ENCODE measurements at regions not wholly inside any gene's neighbourhood (a gene's known extent, or its start where the extent isn't known, plus 50 kb on each side); places are given as distances from the start of the nearest gene placed in this dataset.

DNA sequence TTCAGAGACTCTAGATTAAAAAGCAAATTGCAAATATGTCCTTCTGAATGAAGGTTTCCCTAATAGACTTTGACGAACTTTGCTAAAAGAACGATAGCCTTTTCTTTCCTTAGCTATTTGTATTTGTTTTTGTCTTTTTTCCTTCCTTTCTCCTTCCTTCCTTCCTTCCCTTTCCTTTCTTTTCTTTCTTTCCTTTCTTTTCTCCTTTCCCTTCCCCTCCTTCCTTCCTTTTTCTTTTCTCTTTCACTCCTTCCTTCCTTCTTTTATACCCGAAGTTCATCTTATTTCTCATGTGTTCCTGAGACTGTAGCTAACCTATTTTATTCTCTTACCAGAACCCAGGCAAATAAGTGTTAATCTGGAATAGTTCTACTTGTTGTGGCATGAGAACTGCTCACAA is 381.2 kb upstream of the RUNX1 start:
- no peak for DNase-seq

DNA sequence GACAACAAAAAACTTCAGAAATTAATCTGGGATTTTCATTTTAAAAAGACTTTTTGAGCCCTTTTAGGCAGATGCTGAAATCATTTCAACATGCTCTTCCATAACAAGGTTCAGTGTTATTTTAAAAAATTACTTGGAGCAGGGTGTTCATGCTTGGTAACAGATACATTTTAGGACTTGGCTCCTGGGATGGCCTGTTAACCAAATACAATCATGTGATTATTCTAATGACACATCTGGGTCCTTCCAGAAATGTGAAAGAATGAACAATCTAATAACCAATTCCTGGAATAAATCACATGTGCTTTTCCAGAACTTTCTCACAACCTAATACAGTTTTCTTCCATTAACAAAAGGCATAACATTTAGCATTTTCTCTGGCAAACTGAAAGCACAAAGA is 379.8 kb upstream of the RUNX1 start:
- no peak for DNase-seq

- DNase-seq: peak in 2 of 51 donors; percentile 0 to 4
Observed at GRCh38 chr21:35428489-35428888, 379.4 kb upstream of the RUNX1 start.

GRCh38 chr21:35428001-35428320 is 378.9 kb upstream of the RUNX1 start:
- no peak for DNase-seq

DNA sequence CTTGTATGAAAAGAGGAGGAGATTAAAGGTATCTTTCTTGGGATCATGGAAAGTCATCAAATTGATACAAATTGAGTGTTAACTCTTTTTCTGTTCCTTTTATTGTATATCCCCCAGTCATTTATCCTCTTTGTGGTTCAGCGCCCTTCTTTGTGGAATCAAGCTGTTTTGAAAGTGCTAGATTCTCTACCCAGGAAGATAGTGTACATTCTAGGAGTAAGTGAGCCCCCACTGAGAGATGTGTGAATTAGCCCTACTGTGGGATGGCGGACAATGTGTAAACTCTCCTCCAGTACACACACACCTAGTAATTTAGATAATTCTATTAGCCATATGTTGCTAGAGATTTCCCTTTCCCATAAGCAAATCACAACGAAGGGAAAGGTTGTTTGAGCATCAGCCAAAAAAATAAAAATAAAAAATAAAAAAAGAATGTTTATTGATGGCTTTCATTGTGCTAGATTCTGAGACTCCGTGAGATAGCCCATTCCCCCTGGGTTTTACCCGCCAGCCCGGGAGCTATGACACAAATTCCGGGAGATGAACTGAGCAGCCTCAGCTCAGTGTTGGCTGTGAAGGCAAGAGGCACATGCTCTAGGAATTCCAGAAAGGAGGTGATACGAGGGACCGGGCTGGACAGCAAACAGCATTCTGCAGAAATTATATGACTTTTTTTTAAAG is 378.4 kb upstream of the RUNX1 start:
- DNase-seq: no peak

GRCh38 chr21:35426897-35427296 is 377.8 kb upstream of the RUNX1 start:
- DNase-seq: no peak

DNA sequence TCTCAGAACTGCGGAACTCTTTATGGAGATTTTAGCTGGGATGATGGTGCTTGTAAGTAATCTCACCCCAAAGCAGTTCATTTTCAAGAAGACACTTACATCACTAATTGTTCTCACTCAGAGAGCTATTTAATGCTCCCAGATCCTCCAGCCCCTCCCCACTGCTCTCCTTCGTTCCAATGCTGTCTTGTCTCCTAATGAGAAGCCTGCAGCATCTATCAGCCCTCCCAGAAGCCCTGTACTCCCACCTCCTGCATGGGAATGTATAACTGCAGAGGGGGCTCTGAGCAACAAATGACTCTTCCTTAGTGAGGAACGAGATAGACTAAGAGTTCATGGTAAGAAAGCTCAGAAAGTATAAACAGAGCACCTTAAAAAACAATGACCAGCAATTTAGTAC is 377.4 kb upstream of the RUNX1 start:
- DNase-seq: no peak

GRCh38 chr21:35424122-35424521 is 375.0 kb upstream of the RUNX1 start:
- no peak for DNase-seq

DNA sequence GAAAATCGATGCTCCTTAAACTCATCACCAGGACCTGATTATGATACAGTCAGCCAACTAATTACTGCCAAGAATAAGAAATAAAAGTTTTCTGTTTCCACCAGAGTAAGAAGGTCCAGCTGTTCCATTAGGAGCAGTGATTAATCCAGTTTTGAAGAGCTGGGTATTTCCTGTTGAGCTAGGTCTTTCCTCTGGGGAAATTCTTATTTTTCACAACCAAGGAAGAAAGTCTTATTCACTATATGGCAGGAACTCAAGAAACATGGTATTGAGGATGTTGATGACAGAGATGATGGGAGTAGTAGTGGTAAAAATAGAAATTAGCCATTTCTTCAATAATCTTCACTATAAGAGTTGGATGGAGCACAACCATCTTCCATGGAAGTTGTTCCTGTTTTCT is 374.6 kb upstream of the RUNX1 start:
- DNase-seq: no peak

DNA sequence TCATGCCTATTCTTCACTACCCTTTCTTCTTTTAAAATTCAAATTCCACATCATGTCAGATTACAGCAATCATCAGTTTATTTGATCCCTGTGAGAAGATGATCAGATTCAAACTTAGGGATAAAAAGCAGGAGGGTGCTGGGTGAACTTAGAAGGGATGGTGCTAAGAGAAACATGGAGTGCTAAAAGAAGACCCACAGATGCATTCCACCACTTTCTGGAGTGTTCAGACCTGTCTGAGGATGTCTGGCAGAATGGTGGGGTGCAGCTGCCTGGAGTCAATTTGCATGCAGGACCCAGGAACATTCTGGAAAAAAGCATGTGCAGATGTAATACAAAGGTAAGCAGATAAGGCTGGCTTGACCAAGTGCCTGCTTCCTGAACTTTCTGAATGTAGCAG is 372.9 kb upstream of the RUNX1 start:
- DNase-seq: no peak

DNA sequence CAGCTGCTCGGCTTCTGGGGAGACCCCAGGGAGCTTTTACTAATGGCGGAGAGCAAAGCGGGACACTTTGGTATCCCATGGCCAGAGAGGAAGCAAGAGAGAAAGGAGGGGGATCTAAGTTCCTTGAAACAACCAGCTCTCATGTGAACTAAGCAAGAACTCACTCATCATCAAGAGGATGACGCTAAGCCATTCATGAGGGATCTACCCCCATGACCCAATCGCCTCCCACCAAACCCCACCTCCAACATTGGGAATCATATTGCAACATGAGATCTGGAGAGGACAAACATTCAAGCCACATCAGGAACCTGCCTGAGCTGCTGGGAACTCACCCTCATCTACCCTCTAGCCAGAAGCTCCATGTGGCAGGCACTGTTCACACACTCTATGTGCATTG is 372.1 kb upstream of the RUNX1 start:
- DNase-seq: no peak

- no peak for DNase-seq
Observed at GRCh38 chr21:35420656-35421055, 371.6 kb upstream of the RUNX1 start.

- no peak for DNase-seq
Observed at GRCh38 chr21:35417762-35418161, 368.7 kb upstream of the RUNX1 start.

DNA sequence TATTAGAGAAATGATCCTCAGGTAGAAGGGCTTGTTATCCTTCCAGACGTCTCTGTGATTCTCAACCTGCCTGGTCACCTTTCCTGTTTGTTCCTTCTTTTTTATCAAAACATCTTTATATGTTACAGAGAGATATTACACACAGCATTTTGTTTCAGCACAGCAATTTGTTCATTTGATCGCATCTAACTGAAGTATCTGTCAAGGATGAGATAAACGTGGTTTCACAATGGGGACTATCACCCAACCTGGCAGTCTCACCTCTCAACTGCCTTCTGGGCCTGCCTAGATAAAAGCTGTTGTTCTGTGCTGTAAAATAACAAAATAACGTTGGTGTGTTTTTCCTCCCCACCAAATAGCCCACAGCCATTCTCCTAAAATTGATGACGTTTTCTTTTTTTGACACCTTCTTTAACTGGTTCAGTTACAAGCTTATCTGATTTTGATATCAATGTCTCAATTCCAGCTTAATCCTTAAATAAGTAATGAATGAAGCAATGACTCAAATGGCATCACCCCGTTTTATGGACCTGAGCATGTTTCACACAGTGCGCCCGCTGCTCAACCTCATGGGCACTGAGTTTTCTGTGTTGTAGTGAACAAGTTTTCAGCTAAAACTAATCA is 367.9 kb upstream of the RUNX1 start:
- DNase-seq: no peak

- DNase-seq: no peak
Observed at GRCh38 chr21:35414507-35415139, 365.5 kb upstream of the RUNX1 start.

DNA sequence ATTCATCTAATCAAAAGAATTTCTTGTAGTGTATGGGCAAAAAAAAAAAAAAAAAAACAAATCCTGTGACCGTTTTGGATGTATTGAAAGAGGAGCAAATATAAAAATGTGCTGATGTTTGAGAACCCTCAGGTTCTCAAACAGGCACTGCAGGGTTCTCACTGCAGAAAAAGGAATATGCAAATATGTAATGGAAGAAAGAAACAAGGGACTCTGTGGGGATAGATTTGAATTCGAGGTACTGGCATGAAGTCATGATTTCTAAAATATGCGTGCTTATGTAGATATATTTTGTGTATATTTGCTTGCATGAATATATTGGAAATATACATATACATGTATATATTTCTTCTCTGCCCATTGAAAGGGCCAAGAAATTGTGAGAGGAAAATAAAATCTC is 365.0 kb upstream of the RUNX1 start:
- no peak for DNase-seq

GRCh38 chr21:35412231-35412630 is 363.1 kb upstream of the RUNX1 start:
- DNase-seq: no peak

- no peak for DNase-seq
Observed at GRCh38 chr21:35411434-35411833, 362.3 kb upstream of the RUNX1 start.

GRCh38 chr21:35410656-35411055 is 361.6 kb upstream of the RUNX1 start:
- DNase-seq: no peak

DNA sequence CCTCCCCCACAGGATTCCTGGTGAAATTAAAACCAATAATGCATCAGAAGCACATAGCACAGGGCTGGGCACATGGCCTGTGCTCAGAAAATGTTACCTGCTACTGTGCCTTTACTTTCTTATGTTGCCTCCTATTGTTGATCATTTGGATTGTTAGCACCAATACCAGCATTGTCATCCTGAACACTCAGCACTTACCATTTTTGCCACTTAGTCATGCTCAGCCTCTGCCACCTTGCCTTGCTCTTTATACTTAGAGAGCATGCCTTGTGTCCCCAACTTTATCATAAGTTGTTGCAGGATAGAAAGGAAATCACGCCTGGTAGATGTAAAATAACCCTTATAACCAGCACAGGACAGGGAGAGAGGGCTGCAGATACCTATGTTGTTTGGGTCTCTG is 361.0 kb upstream of the RUNX1 start:
- DNase-seq: no peak

GRCh38 chr21:35408401-35408800 is 359.3 kb upstream of the RUNX1 start:
- DNase-seq: no peak

GRCh38 chr21:35406635-35407034 is 357.5 kb upstream of the RUNX1 start:
- DNase-seq: no peak

DNA sequence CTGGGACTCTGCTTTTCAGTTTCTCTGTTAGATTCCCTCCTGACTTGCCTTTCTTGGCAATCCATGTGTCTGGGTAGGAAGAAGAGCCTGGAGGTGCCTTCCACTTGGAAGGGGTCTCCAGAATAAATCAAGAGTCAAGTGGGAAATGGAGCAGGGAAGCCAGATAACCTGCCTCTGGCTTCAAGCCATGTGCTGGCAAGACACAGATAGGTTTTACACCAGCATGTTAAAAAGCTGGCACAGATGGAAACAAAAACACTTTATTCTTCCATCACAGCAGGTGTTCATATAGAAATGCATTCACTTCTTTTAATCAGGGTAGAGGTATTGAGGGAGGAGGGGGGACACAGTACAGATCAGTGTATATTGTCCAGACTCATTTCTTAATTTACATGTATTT is 356.9 kb upstream of the RUNX1 start:
- no peak for DNase-seq

DNA sequence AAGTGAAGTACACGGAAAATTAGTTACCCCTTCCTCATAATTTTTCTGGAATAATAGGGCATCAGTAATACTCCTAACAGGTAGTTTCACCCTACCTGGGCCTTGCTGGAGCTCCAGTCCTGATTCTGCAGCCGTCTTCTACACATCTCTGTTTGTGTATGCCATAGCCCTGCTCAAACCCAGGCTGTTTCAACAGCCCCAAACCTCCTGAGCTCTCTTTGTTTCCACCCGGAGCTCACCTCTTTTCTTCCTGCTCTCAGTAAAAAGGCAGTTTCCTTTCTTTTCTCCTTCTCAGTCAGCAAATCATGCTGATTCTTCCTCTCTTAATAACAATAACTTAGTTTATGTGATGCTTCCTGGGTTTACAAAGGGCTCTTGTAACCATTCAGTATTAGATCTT is 355.1 kb upstream of the RUNX1 start:
- DNase-seq: no peak

Measured in hypothalamus (tissue), 51 donors.